ENCODE measurements at regions not wholly inside any gene's neighbourhood (a gene's known extent, or its start where the extent isn't known, plus 50 kb on each side); places are given as distances from the start of the nearest gene placed in this dataset.
A peak's percentile ranks its signal among the peaks of the same experiment; 100 is the strongest.

GRCh38 chr1:199767700-199768099 lies 259.8 kb upstream of the NR5A2 start:
- DNase-seq = no peak

GRCh38 chr1:199774433-199775089 lies 252.9 kb upstream of the NR5A2 start:
- no peak for DNase-seq

- no peak for DNase-seq
These were observed 250.6 kb upstream of the NR5A2 start for GRCh38 chr1:199776768-199777497.

- peak; percentile 25 for DNase-seq
These were observed 249.1 kb upstream of the NR5A2 start for GRCh38 chr1:199778324-199778955.

DNA sequence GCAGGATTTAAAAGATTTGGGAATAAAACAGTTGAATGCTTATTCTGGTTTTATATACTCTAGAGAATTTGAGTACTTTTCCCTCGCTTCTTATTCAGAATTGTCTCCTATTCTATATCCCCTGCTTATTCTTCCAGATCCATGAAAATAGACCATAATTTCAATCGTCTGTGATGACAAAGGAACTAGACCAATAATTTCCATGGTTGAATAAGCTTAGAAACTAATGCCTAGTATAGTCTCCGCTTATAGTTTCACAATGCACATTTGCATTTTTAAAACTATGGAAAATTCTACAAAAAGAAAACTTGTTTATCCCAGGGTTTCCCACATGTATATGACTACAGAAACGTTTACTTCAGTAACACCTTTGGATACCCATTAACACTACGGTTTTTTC lies 247.4 kb upstream of the NR5A2 start:
- DNase-seq = no peak

DNA sequence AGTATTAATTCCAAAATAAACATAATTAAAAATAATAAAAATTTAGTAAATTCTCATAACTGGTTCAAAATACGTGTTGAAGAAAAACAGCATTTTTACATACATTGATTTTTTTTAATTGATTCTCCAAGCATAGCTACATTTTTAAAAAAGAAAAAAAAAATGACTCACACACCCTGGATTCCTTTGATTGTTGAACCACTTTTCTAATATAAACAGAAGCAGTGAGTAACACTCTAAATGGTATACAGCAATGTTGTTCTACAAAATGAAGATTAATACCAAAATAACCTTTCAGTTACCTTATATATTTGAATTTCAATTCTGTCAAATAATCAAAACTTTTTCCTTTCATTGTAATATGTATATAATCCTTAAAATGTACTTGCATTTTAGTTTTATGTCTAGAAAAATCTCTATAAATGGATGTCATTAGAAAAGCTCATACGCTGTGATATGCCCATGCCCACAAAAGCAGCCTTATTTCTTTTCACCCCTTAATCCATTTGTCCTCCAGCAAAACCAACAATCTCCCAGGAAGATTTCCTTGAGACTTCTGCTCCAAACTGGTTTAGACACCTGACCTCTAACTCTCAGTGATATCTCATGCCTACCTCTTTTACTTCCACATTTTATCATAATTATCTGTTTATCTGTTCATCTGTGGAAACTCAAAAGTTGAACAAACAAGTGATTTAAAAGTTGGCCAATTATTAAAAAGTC lies 246.4 kb upstream of the NR5A2 start:
- no peak for DNase-seq

DNA sequence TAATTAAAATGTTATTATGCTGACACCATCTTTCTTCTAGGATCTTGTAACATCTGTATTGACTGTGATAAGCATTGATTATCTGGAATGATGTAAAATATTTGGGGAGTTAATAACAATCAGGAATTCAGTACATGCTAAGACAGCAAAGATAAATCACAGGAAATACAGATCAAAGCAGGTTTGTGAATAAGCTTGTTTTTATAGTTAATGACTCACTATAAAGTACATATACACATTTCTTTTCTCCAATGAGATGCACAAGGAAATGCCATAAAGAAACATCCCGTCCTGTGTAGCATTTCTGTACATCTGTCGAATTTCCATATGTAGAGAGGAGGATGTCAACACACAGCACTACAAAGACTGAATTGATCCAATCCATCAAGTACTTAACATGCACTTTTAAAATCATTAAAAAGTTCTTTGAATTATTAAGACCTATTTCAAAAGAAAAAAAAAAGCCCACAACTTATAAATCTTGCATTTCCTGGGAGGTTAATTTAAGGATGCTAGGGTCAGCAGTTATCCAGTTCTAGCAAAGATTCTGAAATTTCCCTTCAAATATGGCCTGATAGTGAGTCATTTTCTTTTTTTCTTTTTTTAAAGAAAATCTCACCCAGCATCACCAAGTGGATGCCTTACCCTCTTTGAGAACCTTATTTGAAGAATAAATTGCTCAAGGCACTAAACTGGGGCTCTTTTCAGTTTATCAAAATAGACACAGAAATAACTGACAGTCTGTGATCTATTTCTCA lies 243.2 kb upstream of the NR5A2 start:
- DNase-seq = no peak

GRCh38 chr1:199786695-199787094 lies 240.8 kb upstream of the NR5A2 start:
- DNase-seq = no peak

GRCh38 chr1:199789141-199789540 lies 238.4 kb upstream of the NR5A2 start:
- DNase-seq = no peak

GRCh38 chr1:199791495-199791894 lies 236.0 kb upstream of the NR5A2 start:
- no peak for DNase-seq

- DNase-seq = no peak
These were observed 234.6 kb upstream of the NR5A2 start for GRCh38 chr1:199792874-199793273.

DNA sequence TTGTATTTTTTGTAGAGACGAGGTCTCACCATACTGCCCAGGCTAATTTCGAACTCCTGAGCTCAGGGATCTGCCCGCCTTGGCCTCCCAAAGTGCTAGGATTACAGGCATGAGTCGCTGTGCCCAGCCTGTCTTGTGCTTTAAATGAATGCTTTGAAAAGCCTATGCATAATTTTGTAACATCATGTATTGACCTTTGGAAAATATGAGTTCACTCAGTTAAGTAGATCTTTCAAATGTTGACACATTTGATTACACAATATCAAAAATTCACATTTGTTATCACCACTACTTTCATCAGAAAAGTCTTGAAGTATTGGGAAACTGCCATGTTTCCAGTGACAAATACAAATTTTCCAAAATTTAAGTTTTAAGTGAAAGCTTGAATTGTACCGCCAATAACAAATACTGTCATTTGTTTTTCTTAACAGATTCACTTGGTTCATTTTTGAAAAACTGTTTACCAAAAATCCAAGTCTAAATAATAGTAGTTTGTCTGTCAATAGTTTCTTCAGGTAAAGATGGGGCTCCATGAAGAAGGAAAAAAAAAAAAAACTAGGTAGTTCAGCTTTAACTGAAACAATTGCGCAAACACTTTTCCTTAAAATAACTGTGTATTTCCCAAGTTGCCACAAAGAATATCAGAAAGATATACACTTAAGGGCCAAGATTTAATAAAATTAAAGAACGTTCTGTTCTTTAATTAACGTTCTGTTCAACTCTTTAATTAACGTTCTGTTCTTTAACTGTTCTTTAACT lies 233.2 kb upstream of the NR5A2 start:
- no peak for DNase-seq

GRCh38 chr1:199799116-199799515 lies 228.4 kb upstream of the NR5A2 start:
- no peak for DNase-seq

- no peak for DNase-seq
These were observed 223.0 kb upstream of the NR5A2 start for GRCh38 chr1:199804526-199804925.

DNA sequence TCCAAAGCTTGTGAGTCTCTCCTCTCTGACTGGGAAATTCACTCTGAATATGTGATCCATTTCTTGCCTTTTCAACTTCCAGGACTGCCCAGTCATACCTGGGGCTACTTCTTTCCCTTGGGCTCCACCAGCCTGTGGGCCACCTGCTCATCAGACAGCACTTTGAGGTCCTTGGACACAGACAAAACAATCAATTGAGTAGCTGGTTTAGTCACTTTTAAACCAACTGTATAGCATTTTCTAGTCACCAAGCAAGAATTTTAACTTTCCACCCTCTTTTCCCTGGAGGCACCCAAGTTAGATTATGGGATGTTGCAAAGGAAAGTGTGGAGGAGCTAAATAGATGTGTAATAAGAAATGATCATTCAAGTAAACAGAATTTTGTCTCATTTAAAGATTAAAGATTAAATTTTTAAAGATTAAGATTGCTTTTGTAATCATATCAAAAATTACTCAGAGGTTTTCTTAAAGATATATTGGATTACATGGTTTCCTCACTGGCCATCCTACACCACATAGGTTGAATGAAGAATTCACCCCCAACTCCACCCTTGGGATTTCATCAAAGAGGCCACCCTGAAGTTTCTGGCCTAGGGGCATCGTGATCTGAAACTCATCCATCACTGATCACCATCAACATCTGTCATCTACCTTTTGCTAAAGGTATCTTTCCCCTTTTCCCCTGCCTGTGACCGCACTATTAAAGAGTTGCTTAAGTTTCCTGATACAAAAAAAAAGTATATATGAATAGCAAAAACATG lies 219.2 kb upstream of the NR5A2 start:
- DNase-seq = no peak

DNA sequence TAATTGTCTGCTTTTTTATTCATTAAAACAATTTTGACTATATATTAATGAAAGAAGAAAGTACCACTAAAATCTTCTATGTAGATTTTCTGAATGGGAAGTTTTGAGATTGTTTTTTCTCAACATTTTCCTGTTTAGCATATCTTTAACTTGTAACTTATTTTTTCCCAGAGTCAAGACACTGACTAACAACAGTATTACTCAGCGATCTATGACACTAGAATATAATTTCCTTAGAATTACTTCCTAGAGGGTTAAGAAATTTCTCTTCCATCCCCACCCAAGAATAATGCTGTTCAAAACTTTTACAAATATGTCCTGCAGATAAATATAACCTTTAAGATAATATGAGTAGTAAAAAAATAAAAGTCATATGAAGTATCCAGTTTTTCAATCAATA lies 218.2 kb upstream of the NR5A2 start:
- DNase-seq = no peak

DNA sequence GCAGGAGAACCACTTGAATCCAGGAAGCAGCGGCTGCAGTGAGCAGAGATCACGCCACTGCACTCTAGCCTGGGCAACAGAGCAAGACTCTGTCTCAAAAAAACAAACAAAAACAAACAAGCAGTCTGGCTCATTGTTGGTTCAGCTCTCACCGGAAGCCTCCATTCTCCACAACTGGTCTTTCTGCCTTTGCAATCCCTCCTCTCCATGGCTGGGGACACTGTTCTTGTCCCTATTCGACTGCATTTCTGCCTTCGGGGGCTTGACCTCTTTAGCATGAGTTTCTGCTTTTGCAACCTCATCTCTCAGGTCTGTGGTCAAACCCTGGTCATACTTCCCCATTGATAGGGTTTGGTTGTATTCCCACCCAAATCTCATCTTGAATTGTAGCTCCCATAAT lies 216.3 kb upstream of the NR5A2 start:
- DNase-seq = no peak

- DNase-seq = no peak
These were observed 214.3 kb upstream of the NR5A2 start for GRCh38 chr1:199813198-199813597.

DNA sequence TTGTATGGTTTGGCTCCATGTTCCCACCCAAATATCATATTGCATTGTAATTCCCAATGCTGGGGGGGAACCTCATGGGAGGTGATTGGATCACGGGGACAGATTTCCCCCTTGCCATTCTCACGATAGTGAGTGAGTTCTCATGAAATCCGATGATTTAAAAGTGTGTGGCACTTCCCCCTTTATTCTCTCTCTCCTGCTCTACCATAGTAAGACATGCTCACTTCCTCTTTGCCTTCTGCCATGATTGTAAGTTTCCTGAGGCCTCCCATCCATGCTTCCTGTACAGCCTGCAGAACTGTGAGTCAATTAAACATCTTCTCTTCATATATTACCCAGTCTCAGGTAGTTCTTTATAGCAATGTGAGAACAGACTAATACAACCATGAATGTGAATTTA lies 211.6 kb upstream of the NR5A2 start:
- no peak for DNase-seq

- DNase-seq = no peak
These were observed 210.2 kb upstream of the NR5A2 start for GRCh38 chr1:199817266-199817665.

DNA sequence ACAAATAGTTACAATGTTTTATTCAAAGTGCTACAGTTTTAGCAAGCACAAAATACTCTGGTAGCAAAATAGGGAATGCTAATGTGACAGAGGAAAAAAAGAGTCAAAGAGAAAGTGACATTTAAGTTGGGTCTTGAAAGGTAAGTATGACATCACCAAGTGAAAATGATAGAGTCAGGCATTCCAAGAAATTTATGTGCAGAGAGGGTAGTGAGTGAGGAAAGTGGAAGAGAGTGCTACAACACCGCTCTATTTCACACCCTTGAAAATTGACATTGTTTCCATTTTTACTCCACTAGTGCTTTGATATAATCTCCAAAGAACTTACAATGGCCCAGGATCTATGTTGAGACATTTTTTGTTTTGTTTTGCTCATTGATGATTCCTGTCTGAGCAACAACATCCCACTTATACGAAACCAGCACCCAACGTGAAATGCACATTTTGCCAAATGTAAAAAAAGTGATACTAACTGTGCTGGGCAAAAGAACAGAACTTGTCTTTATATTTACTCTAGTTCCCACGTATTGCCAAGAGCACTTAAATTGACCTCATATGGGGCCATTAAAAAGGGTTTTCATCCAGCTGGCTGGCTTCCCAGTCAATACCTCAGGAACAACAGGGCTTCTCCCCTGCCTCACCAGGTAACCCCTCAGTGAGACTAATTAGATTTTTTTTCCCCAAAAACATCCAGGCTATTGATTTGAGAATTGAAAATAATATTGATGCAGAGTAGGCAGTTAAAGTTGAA lies 206.3 kb upstream of the NR5A2 start:
- DNase-seq = no peak
